Heart right ventricle (tissue), 16 donors: ENCODE measurements at regions not wholly inside any gene's neighbourhood (a gene's known extent, or its start where the extent isn't known, plus 50 kb on each side); places are given as distances from the start of the nearest gene placed in this dataset.

Source experiments
- ATAC-seq, 8 donors: fragments of 200-7000 bp; cut with Tn5 transposase; one replicate each; pipeline ENCODE4 v1.9.1; 2020; ENCODE audit warnings: mild to moderate bottlenecking in 8 of 8, moderate library complexity in 8 of 8, moderate number of reproducible peaks in 1 of 8
- DNase-seq, 2 donors: peaks; one replicate each; pipeline ENCODE4 v3.0.0-alpha.2; 2020
- H3K27ac ChIP-seq, 10 donors: fragments of 200-600 bp; sonication (generic) in 2 of 10; one replicate each; pipeline versions ENCODE4 v1.5.0 to v1.8.0; 2020 to 2022; ENCODE audit warnings: mild to moderate bottlenecking in 3 of 10
- H3K27me3 ChIP-seq, 7 donors: fragments of 200-600 bp; one replicate each; pipeline ENCODE4 v1.8.0; 2021 to 2022; ENCODE audit warnings: mild to moderate bottlenecking in 2 of 7
- H3K36me3 ChIP-seq, 9 donors: fragments of 200-600 bp; sonication (generic) in 1 of 9; one replicate each; pipeline versions ENCODE4 v1.5.0 to v1.8.0; 2020 to 2022; ENCODE audit warnings: mild to moderate bottlenecking in 2 of 9
- H3K4me1 ChIP-seq, 9 donors: fragments of 200-600 bp; sonication (generic) in 1 of 9; one replicate each; pipeline versions ENCODE4 v1.5.0 to v1.8.0; 2020 to 2022; ENCODE audit warnings: mild to moderate bottlenecking in 4 of 9
- H3K4me3 ChIP-seq, 10 donors: fragments of 200-600 bp; sonication (generic) in 2 of 10; one replicate each; pipeline versions ENCODE4 v1.5.0 to v1.8.0; 2020 to 2022; ENCODE audit warnings: mild to moderate bottlenecking in 7 of 10, moderate library complexity in 2 of 10
- H3K9me3 ChIP-seq, 11 donors: fragments of 200-600 bp in 10 of 11; sonication (generic) in 2 of 11; one replicate each; pipeline versions ENCODE4 v1.5.0 to v1.8.0; 2013 to 2022; ENCODE audit warnings: mild to moderate bottlenecking in 2 of 11, control low read depth in 1 of 11, moderate library complexity in 1 of 11
- WGBS, 2 donors: extraction: QIAGEN DNeasy Blood & Tissue Kit; methylation state at CpG; one replicate each; pipeline ENCODE4 v1.1.7; 2013; ENCODE audit warnings: inconsistent platforms in 1 of 2; 5-methylcytosine and 5-hydroxymethylcytosine counted together
- intact Hi-C, 10 donors: fragments of 100-400 bp; cut with DNase I; formaldehyde crosslinking; loops; one replicate each; pipeline versions ENCODE4 v1.11.1 to v1.14.2; 2022
- TF ChIP-seq, protein P1 (sequence below), 9 donors: fragments of 200-600 bp; sonication (generic) in 2 of 9; IDR thresholded peaks; one replicate each; pipeline versions ENCODE4 v1.5.0 to v1.8.0; 2021 to 2022; ENCODE audit warnings: antibody characterized with exemption in 9 of 9, mild to moderate bottlenecking in 5 of 9, moderate library complexity in 1 of 9
- donor health status: Arrhythmogenic right ventricular cardiomyopathy.
- donor health status: ischemic (EF 13 %, LVEDD 7.1; RV severe dilation, severe dysfunction).
- donor health status: healthy with polysubstance abuse.
- donor health status: DM: no; HTN: yes; CAD: no.
- donor health status: DM: no; HTN: no; CAD: no.
- donor health status: ischemic (EF 25% LVEDD 6.9; RV normal size, moderate dysfunction).
- donor health status: ischemic (EF 25% LVEDD 5.7; RV mildly dilated, moderate dysfunction).
- donor health status: healthy.
- donor health status: DM: yes; HTN: yes; CAD: no.
- donor health status: Ischemic cardiomyopathy.
- donor health status: ischemic (EF 35%, LVEDD 5.7; RV mildly dilated, moderate dysfunction).
- donor health status: nonischemic (EF 11% LVEDD 7.7; RV severe dilation, severe dysfunction).
- donor health status: DM: yes; HTN: yes; CAD: no.
- donor health status: PGD.
- donor health status: ischemic (EF 29% LVEDD 5.4; RV normal size, mild dysfunction).
- donor health status: nonischemic (EF 23%, LVEDD 6.1; RV moderate dilation, normal function).

DNA sequence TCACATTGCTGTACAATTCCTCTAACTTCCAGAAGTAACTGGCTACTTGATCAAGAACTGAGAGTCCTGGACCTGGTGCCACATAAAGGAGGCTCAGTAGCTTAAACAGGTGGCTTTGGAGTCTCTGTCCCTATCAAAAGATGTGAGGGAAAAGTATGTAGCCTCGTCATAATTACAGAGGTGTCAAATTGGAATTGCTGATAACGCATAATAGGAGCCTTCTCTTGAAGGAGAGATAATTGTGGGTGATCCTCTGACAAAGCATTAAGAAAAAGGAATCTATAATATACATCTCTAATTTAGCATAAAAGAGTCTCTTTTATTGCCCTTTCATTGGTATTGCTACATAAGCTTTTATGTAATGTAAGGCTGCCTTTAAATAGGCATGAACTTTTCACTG lies 1246.4 kb upstream of the CDH9 start:
- TF ChIP-seq, protein P1, sequence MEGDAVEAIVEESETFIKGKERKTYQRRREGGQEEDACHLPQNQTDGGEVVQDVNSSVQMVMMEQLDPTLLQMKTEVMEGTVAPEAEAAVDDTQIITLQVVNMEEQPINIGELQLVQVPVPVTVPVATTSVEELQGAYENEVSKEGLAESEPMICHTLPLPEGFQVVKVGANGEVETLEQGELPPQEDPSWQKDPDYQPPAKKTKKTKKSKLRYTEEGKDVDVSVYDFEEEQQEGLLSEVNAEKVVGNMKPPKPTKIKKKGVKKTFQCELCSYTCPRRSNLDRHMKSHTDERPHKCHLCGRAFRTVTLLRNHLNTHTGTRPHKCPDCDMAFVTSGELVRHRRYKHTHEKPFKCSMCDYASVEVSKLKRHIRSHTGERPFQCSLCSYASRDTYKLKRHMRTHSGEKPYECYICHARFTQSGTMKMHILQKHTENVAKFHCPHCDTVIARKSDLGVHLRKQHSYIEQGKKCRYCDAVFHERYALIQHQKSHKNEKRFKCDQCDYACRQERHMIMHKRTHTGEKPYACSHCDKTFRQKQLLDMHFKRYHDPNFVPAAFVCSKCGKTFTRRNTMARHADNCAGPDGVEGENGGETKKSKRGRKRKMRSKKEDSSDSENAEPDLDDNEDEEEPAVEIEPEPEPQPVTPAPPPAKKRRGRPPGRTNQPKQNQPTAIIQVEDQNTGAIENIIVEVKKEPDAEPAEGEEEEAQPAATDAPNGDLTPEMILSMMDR (IDR thresholded peaks at IDR 0.05), result no peak
- no peaks in the 10 kb centered on the region for H3K36me3 ChIP-seq
- peaks cover 0 to 21% (median 0%) of the 10 kb centered on the region in 11 donors for H3K9me3 ChIP-seq
- intact Hi-C loops, result no loop called here
- DNase-seq (no peak), ATAC-seq (no peak)
- H3K4me3 ChIP-seq, result no peak overlapping the region
- no peaks in the 10 kb centered on the region for H3K27me3 ChIP-seq
- WGBS, 2 donors, result 64 to 70% methylated on average over 2 of the region's 2 CpGs
- H3K4me1 ChIP-seq, result no peaks in the 10 kb centered on the region
- H3K27ac ChIP-seq, result no peak overlapping the region

DNA sequence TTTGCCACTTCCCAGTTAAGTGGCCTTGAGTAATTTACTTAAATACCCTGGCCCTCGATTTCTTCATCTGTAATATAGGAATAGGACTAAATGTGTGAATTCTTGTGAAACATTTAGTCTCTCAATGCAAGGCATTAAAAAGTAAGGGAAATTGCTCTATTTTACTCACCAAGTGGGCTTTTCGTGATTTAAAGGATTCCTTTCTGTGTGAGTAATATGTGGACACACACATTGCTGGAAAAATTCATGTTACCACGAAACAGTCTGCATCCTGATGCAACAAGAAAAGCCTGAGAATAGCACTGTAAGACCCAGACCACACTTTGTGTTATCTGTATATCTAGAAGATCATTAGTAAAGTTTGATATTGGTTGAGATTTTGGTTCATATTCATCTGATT lies 1243.0 kb upstream of the CDH9 start:
- DNase-seq, result no peak
- TF ChIP-seq, protein P1 (IDR thresholded peaks at IDR 0.05), result no peak
- no peak for ATAC-seq
- intact Hi-C loops, result no loop called here
- Histone ChIP-seq H3K4me3 (no peak overlapping the region), H3K9me3 (peaks cover 0 to 22% (median 0%) of the 10 kb centered on the region in 11 donors), H3K27me3 (no peaks in the 10 kb centered on the region), H3K27ac (no peak overlapping the region), H3K4me1 (no peaks in the 10 kb centered on the region), H3K36me3 (no peaks in the 10 kb centered on the region)
- whole genome bisulfite sequencing, 2 donors, result 62 to 65% methylated on average over 3 of the region's 3 CpGs

GRCh38 chr5:28275931-28276330 lies 1237.5 kb upstream of the CDH9 start:
- intact Hi-C loops, result no loop called here
- WGBS, 2 donors, result 66 to 70% methylated on average over 4 of the region's 4 CpGs
- peaks cover 0 to 24% (median 0%) of the 10 kb centered on the region in 11 donors for H3K9me3 ChIP-seq
- H3K36me3 ChIP-seq, result no peaks in the 10 kb centered on the region
- no peak overlapping the region for H3K27ac ChIP-seq
- DNase-seq (no peak), ATAC-seq (no peak)
- no peak overlapping the region for H3K4me3 ChIP-seq
- TF ChIP-seq, protein P1 (IDR thresholded peaks at IDR 0.05), result no peak
- H3K4me1 ChIP-seq, result no peaks in the 10 kb centered on the region
- no peaks in the 10 kb centered on the region for H3K27me3 ChIP-seq

GRCh38 chr5:28269978-28270377 lies 1231.6 kb upstream of the CDH9 start:
- no peaks in the 10 kb centered on the region for H3K36me3 ChIP-seq
- H3K4me1 ChIP-seq, result no peaks in the 10 kb centered on the region
- WGBS, 2 donors, result 67 to 79% methylated on average over 5 of the region's 5 CpGs
- H3K27me3 ChIP-seq, result no peaks in the 10 kb centered on the region
- TF ChIP-seq, protein P1 (IDR thresholded peaks at IDR 0.05), result no peak
- intact Hi-C loops, result no loop called here
- no peak overlapping the region for H3K4me3 ChIP-seq
- H3K9me3 ChIP-seq, result peaks cover 0 to 39% (median 0%) of the 10 kb centered on the region in 11 donors
- H3K27ac ChIP-seq, result no peak overlapping the region
- DNase-seq (no peak), ATAC-seq (no peak)
